Vagina (tissue), 2 donors: ENCODE measurements at regions not wholly inside any gene's neighbourhood (a gene's known extent, or its start where the extent isn't known, plus 50 kb on each side); places are given as distances from the start of the nearest gene placed in this dataset.

Source experiments
- DNase-seq, 2 donors: peaks; one replicate each; pipeline ENCODE4 v3.0.0-alpha.2; 2017; ENCODE audit errors: extremely low spot score in 2 of 2
- H3K27ac ChIP-seq: fragments of 200-600 bp; sonication (generic); one replicate; pipeline ENCODE4 v1.5.1; 2019
- H3K27me3 ChIP-seq: fragments of 200-600 bp; sonication (generic); one replicate; pipeline ENCODE4 v1.5.1; 2019
- H3K36me3 ChIP-seq, 2 donors: fragments of 200-600 bp; sonication (generic); one replicate each; pipeline ENCODE4 v1.5.1; 2017 to 2019
- H3K4me1 ChIP-seq: fragments of 200-600 bp; sonication (generic); one replicate; pipeline ENCODE4 v1.5.1; 2019
- H3K4me3 ChIP-seq, 2 donors: fragments of 200-600 bp; sonication (generic); 1 replicate in 1 of 2; 2 replicates in 1 of 2; pipeline ENCODE4 v1.5.1; 2016 to 2019
- H3K9me3 ChIP-seq: fragments of 200-600 bp; sonication (generic); one replicate; pipeline ENCODE4 v1.5.1; 2019
- POLR2A ChIP-seq, 2 donors: fragments of 450-650 bp; IDR thresholded peaks; one replicate each; pipeline ENCODE4 v1.6.1; 2017; ENCODE audit warnings: antibody characterized with exemption in 2 of 2, mild to moderate bottlenecking in 2 of 2, moderate library complexity in 2 of 2
- POLR2AphosphoS5 ChIP-seq, 2 donors: sonication (generic); formaldehyde crosslinking; IDR thresholded peaks; one replicate each; pipeline ENCODE4 v1.9.0; 2017; ENCODE audit warnings: antibody characterized with exemption in 2 of 2, mild to moderate bottlenecking in 2 of 2, low read depth in 1 of 2; ENCODE audit not compliant: insufficient read depth in 1 of 2
- intact Hi-C: fragments of 100-400 bp; cut with DNase I; formaldehyde crosslinking; loops from one replicate; pipeline ENCODE4 v1.15.1; 2023
- TF ChIP-seq, protein P1 (sequence below), 3 experiments: fragments of 450-650 bp in 2 of 3; fragments of 200-600 bp in 1 of 3; sonication (generic) in 1 of 3; IDR thresholded peaks; one replicate each; pipeline ENCODE4 v1.5.1; 2017 to 2019; ENCODE audit warnings: antibody characterized with exemption in 3 of 3, mild to moderate bottlenecking in 2 of 3, moderate library complexity in 2 of 3

GRCh38 chr5:165695796-165696195, 2190.4 kb downstream of the MAT2B start:
- intact Hi-C loops: no loop called here
- no peak overlapping the region for H3K27ac ChIP-seq
- TF ChIP-seq POLR2A (IDR thresholded peaks at IDR 0.05) (no peak), POLR2AphosphoS5 (IDR thresholded peaks at IDR 0.05; ENCODE audit: insufficient read depth in 1 of 2, low read depth in 1 of 2) (no peak)
- TF ChIP-seq, protein P1, sequence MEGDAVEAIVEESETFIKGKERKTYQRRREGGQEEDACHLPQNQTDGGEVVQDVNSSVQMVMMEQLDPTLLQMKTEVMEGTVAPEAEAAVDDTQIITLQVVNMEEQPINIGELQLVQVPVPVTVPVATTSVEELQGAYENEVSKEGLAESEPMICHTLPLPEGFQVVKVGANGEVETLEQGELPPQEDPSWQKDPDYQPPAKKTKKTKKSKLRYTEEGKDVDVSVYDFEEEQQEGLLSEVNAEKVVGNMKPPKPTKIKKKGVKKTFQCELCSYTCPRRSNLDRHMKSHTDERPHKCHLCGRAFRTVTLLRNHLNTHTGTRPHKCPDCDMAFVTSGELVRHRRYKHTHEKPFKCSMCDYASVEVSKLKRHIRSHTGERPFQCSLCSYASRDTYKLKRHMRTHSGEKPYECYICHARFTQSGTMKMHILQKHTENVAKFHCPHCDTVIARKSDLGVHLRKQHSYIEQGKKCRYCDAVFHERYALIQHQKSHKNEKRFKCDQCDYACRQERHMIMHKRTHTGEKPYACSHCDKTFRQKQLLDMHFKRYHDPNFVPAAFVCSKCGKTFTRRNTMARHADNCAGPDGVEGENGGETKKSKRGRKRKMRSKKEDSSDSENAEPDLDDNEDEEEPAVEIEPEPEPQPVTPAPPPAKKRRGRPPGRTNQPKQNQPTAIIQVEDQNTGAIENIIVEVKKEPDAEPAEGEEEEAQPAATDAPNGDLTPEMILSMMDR (IDR thresholded peaks at IDR 0.05): no peak
- no peak for DNase-seq
- H3K4me3 ChIP-seq: no peak overlapping the region
- no peaks in the 10 kb centered on the region for H3K9me3 ChIP-seq
- H3K4me1 ChIP-seq: no peaks in the 10 kb centered on the region
- no peaks in the 10 kb centered on the region for H3K36me3 ChIP-seq
- H3K27me3 ChIP-seq: no peaks in the 10 kb centered on the region

- Histone ChIP-seq H3K27ac (no peak overlapping the region), H3K4me1 (no peaks in the 10 kb centered on the region), H3K9me3 (no peaks in the 10 kb centered on the region), H3K4me3 (no peak overlapping the region), H3K36me3 (no peaks in the 10 kb centered on the region), H3K27me3 (no peaks in the 10 kb centered on the region)
- TF ChIP-seq POLR2A (IDR thresholded peaks at IDR 0.05) (no peak), POLR2AphosphoS5 (IDR thresholded peaks at IDR 0.05; ENCODE audit: insufficient read depth in 1 of 2, low read depth in 1 of 2) (no peak)
- TF ChIP-seq, protein P1 (IDR thresholded peaks at IDR 0.05): no peak
- intact Hi-C loops: no loop called here
- DNase-seq: no peak
Observed at GRCh38 chr5:165705960-165706359, 2200.5 kb downstream of the MAT2B start.

DNA sequence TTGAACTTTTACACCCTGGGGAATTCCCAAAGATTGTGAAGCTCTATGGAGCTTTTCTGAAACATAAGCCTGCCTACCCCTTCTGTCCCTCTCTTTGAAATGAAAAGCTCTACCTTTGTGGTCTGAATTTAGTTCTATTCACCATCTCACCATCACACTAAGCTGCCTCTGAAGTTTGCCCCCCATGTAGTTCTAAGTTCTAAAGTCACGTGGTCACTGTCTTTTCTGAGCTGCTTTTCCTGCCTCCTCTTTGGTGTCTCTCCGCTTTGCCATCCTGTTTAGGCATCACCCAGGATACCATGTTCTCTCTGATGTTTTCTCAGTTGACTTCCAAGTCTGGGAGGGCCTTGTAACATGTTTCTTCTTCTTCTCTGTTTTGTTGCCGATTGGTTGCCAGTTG, 2206.6 kb downstream of the MAT2B start:
- no peak for DNase-seq
- TF ChIP-seq POLR2AphosphoS5 (IDR thresholded peaks at IDR 0.05; ENCODE audit: insufficient read depth in 1 of 2, low read depth in 1 of 2) (no peak), POLR2A (IDR thresholded peaks at IDR 0.05) (no peak)
- TF ChIP-seq, protein P1 (IDR thresholded peaks at IDR 0.05): no peak
- Histone ChIP-seq H3K4me3 (no peak overlapping the region), H3K36me3 (no peaks in the 10 kb centered on the region), H3K4me1 (no peaks in the 10 kb centered on the region), H3K27me3 (no peaks in the 10 kb centered on the region), H3K27ac (no peak overlapping the region), H3K9me3 (no peaks in the 10 kb centered on the region)
- intact Hi-C loops: loop anchor here (5.0 kb wide), 1 partner anchor 1120 kb away; no protein-coding TSS in a partner anchor

GRCh38 chr5:165714598-165714997, 2209.2 kb downstream of the MAT2B start:
- Histone ChIP-seq H3K9me3 (no peaks in the 10 kb centered on the region), H3K27ac (no peak overlapping the region), H3K4me3 (no peak overlapping the region), H3K27me3 (no peaks in the 10 kb centered on the region), H3K36me3 (no peaks in the 10 kb centered on the region), H3K4me1 (no peaks in the 10 kb centered on the region)
- intact Hi-C loops: loop anchor here (5.0 kb wide), 1 partner anchor 1118 kb away; no protein-coding TSS in a partner anchor
- TF ChIP-seq, protein P1 (IDR thresholded peaks at IDR 0.05): no peak
- TF ChIP-seq POLR2A (IDR thresholded peaks at IDR 0.05) (no peak), POLR2AphosphoS5 (IDR thresholded peaks at IDR 0.05; ENCODE audit: insufficient read depth in 1 of 2, low read depth in 1 of 2) (no peak)
- no peak for DNase-seq

DNA sequence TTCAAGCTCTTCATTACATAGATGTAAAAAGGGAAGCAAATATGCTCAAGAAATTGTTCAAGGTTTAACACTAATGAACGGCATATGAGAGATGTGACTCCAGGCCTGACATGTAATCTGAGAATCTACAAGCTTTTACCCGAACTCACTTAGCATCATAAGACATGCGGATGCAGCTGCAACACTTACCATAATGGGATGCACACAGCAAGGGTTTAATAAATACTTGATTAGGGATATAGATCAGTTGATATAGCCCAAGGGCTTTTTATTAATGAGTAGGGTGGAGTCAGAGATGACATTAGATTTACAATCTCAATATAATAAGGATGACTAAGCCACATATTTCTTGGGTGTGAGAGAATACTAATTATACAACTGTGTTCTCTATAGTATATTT, 2215.5 kb downstream of the MAT2B start:
- Histone ChIP-seq H3K27ac (no peak overlapping the region), H3K36me3 (no peaks in the 10 kb centered on the region), H3K9me3 (no peaks in the 10 kb centered on the region), H3K27me3 (no peaks in the 10 kb centered on the region), H3K4me1 (no peaks in the 10 kb centered on the region), H3K4me3 (no peak overlapping the region)
- TF ChIP-seq POLR2A (IDR thresholded peaks at IDR 0.05): no peak
- TF ChIP-seq, protein P1 (IDR thresholded peaks at IDR 0.05): no peak
- TF ChIP-seq POLR2AphosphoS5 (IDR thresholded peaks at IDR 0.05; ENCODE audit: insufficient read depth in 1 of 2, low read depth in 1 of 2): no peak
- no peak for DNase-seq
- intact Hi-C loops: no loop called here
